ENCODE measurements at regions not wholly inside any gene's neighbourhood (a gene's known extent, or its start where the extent isn't known, plus 50 kb on each side); places are given as distances from the start of the nearest gene placed in this dataset.

DNA sequence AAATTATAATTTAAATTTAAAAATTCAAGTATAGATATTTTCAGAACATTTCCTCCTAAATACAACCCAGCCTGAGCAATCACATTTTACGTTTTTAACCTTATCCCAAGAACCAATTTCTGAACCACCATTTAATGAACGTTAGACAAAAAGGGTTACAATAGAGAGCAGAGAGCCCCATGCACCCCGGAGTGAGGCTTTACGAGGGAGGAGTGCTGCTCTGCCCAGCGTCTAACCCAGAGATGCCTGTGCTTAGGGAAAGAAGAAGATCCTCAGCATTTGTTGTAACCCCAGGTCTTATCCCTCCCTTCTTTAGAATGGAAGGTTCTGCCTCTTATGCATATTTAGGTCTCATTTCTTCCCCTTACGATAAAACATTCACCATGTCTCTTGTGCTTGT lies 169.1 kb downstream of the ICE1 start:
- ATAC-seq (no peak), DNase-seq (ENCODE audit: missing footprints) (no peak)
- intact Hi-C loops (cut with DNase I) = no loop called here

DNA sequence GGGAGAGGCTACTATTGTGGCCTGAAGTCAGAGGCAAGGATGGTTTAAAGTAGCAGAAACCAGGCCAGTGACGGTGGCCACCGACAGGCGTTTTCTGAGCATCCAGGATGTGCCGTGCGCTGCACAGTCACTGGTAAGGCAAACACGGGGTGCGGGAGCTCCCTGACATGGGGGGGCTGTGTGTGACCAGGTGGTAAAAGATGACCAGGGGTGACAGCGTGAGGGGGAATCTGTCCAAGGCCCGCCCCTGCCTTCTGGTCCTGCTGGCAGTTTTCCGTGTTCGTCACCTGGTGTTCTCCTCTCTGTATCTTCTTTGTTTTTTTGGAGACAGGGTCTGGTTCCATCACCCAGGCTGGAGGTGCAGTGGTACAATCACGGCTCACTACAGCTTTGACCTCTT lies 167.4 kb downstream of the ICE1 start:
- DNase-seq (ENCODE audit: missing footprints) (no peak), ATAC-seq (no peak)
- intact Hi-C loops (cut with DNase I) = no loop called here

DNA sequence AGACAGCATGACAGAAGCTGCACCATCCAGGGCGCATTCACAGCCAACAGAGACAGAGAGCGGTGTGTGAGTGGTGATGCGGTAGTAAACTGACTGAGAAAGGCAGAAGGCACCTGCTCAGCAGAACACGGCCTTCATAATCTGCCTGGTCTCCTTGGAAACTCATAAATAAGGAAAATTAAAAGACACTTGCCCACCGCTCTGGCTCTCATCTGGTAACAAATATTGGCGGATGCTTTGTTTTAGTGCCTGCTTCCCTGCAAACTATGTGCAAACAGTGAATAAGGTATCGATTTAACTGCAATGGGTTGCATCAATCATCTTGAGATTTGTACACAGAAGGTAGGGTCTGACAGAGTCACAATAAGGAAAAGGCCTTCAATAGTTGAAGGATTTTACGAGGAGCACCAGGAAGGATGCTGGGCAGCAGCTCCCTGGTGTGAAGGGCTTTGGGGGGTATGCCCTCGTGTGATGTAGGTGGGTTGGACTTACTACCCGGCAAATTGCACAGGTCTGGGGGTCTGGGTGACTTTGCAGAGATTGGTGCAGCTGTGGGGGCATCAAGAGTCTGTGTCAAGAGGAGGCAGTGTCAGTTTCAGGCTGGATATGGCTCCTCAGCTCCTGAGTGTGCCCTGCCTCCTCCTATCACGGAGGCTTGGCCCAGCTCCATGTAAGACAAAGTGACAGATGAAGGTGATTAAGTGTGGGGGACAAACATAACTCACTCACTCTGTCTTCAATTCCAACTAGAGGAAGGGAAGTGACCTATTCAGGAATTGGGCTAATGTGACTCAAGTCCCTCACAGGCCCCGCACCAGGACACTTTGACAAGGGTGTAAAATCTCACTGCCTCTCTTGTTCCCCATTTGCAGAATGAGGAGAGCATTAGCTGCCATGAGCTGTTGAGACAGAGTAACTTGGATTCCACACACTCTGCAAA lies 166.7 kb downstream of the ICE1 start:
- intact Hi-C loops (cut with DNase I) = no loop called here
- DNase-seq (ENCODE audit: missing footprints) (no peak), ATAC-seq (no peak)

DNA sequence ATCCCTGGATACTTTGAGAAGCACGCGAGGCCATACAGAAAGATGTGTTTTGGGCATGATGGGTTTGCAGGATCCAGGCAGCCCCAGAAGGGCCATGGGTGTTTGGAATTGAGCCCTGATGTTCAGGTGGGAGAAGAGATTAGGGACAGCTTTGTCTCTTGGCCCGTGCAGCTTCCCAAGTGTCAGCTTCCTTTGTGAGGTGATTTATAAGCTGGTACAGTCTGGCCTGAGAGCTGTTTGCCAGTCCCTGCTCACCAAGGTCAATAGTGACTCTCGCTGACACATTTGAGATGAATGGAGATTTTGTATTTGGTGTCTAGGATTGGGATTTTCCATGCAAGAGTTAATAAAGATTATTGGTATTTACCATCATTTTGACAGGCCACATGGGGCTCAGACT lies 165.9 kb downstream of the ICE1 start:
- ATAC-seq = no peak
- no peak for DNase-seq (ENCODE audit: missing footprints)
- intact Hi-C loops (cut with DNase I) = no loop called here

DNA sequence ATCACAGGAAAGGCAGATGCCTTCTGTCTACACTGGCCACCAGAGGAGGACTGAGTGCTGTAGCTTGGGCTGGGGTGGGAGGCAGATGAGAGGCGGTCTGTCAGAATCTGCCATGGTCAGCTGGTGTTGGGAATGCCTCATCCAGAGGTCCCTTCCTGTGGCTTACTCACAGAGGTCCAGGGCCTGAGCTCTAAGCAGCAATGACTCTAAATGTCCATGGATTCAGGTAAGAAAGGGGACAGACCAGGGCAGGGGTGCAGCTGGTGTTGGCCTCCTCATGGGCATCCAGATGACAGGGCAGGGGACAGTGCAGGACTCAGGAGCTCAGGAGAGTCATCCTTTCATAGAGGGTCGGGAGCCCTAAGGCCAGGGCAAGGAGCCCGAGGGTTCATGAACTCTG lies 165.0 kb downstream of the ICE1 start:
- ATAC-seq (no peak), DNase-seq (ENCODE audit: missing footprints) (no peak)
- intact Hi-C loops (cut with DNase I) = no loop called here

DNA sequence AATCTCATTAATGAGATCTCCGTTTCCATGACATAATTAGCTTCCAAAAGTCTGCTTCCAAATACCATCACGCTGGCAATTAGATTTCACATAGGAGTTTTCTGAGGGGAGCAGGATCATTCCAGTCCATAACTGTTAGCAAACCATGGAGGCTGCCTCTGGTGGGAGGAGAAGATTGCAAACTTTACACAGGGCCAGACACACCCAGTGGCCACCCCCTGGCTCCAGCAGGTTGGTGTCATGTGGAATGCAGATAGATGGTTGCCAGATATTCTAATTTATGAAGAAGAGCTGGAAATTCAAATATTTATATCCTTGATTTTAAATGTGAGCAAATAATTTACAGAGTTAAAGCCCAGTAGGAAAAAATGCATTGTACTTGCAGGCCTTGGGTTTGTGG lies 164.2 kb downstream of the ICE1 start:
- intact Hi-C loops (cut with DNase I) = no loop called here
- no peak for DNase-seq (ENCODE audit: missing footprints)
- no peak for ATAC-seq

DNA sequence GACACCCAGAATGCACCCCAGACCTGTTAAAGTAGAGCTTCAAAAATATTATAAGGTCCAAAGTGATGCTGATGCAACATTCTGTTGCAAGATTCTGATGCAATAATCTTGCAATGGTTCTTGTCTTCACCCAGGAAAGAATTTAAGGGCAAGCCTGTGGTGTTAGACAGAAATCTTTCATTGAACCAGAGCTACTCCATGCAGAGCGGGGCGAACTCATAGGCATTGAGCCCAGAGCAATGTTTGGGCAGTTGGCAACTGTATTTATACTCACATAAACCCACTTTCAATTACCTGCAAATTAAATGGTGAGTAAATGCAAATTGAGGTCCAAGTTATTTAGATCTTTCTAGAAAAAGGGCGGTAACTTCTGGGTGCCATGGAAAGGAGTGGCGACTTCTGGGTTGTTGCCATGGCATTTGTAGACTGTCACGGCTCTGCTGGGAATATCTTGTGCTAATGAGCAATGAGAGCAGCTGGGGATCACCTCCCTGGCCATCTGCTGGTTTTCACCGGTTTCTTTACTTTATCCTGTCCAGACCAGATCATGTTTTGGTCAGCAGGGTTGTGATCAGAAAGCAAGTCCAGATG lies 163.4 kb downstream of the ICE1 start:
- no peak for DNase-seq (ENCODE audit: missing footprints)
- intact Hi-C loops (cut with DNase I) = no loop called here
- no peak for ATAC-seq

DNA sequence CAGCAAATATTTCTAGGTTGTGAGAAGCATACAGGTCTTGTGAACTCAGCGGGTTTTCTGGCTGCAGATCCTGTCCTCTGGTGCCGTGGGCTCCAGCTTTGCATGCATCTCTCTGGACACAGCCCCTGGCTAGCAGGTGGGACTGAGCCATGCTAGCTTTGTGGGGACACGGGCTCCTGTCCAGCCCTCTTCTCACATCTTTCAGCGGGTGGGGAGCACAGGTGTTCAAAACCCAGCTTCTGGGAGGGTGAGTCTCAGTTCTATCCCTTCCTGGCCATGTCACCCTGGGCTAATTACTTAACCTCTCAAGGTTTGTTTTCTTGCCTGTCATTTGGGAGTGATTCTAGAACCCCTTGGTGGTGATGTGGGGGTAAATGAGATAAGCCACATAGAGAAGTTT lies 162.3 kb downstream of the ICE1 start:
- intact Hi-C loops (cut with DNase I) = no loop called here
- no peak for ATAC-seq
- DNase-seq (ENCODE audit: missing footprints) = no peak

DNA sequence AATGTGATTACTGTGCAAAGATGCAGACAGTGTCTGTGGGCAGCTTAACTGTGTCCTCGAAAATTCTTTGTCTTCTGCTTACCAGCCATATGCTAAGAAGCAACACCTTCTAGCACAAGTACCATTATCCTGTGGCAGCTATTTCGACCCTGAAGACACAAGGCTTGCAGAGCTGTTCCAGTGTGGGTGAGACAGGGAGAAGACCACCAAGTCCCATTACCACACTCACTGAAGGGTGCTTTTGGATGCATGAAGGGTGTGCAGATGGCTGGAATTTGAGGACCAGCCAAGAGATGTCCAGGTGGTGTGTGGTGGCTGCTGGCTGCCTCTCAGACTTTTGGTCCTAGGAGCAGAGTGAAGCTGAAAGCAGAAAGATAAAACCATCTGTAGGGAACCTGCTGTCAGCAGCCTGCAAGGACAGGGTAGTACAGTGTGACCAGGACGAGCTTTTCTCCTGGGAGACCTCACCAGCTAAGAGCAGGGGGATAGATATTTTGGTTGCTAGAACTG lies 161.8 kb downstream of the ICE1 start:
- intact Hi-C loops (cut with DNase I) = no loop called here
- ATAC-seq = no peak
- DNase-seq (ENCODE audit: missing footprints) = no peak

DNA sequence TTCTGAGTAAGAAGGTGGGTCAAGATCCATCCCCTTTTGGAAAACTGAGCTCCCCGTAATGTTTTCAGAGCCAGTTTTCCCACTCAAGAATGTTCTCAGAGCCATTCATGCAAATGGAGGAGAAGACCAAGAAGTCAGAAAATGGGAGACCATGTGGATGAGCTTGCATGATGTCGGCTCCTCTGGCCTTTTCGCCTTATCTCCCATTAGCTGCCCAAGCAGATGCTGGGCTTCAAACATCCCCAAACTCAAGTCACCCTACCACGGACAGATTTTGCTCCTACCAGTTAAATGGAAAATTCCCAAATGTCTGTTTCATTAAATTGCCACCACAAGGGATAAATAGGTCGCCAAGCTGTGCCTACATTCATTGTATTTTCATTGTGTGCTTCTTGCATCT lies 161.4 kb downstream of the ICE1 start:
- no peak for DNase-seq (ENCODE audit: missing footprints)
- intact Hi-C loops (cut with DNase I) = no loop called here
- ATAC-seq = no peak

DNA sequence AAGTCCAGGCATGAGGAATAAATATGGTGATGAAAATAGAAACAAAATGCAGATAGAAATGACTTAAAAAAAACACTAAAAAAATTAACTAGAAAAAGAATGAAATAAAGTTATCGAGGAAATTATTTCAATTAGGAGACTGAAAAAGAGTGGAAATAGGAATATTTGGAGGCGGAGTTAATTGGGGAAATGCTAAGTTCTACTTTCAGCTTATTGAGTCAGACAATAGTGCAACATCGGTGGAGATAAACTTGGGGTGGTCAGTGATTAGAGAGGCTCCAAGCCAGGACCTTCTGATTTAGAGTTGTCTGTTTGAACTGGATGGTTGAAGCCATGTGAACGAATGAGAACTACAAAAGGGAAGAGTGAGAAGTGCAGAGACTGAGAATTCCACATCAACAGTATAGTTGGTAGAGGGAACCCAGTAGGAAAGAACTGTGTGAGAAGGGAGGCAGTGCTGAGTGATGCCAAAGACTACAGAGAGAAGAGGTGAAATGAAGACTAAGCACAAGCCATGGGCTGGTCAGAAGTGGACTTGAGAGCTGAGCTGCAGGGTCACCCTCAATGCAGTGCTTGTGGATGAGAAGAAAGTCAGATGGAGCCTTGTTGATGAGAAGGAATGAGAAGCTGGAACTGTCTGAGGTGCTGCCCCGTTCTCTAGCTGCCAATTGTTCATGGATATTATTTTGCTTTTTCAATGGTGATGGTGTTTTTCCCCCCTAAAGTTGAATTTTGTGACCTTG lies 160.7 kb downstream of the ICE1 start:
- intact Hi-C loops (cut with DNase I) = no loop called here
- ATAC-seq (no peak), DNase-seq (ENCODE audit: missing footprints) (no peak)

DNA sequence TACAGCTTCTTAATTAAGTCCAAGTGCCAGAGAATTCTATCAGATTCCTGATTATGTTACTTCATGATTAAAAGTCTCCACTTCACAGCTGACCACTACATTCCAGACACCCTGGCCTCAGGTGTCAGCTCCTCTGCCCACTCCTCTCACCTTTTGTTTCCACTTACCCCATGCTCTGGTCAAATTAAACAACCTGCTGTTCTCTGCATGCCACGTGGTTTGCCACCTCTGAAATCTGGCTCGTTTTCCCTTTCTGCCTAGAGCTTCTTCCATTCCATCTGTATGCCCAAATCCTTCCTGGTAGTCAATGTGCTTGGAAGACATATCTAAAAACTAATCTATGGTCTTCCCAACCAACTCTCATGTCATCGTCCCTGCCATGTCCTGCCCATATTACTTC lies 158.6 kb downstream of the ICE1 start:
- ATAC-seq (no peak), DNase-seq (ENCODE audit: missing footprints) (no peak)
- intact Hi-C loops (cut with DNase I) = no loop called here

DNA sequence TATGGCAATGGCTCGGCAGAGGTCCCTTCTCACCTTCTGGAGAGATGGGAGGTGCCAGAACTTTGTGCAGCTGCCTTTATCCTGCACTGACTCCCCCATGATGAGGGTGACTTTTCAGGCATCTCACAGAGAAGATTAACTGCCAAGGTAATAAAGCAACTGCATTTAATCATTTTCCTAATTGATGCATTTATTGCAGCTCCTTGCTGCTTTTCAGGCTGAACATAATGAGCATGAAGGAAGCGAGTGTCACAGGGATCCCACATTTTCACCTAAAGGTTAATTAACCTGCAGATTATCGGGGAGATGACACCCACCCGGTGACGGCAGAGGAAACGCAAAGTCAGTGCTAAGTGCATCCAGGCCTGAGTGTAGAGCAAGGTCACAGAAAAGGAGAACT lies 154.3 kb downstream of the ICE1 start:
- intact Hi-C loops (cut with DNase I) = no loop called here
- no peak for DNase-seq (ENCODE audit: missing footprints)
- no peak for ATAC-seq

DNA sequence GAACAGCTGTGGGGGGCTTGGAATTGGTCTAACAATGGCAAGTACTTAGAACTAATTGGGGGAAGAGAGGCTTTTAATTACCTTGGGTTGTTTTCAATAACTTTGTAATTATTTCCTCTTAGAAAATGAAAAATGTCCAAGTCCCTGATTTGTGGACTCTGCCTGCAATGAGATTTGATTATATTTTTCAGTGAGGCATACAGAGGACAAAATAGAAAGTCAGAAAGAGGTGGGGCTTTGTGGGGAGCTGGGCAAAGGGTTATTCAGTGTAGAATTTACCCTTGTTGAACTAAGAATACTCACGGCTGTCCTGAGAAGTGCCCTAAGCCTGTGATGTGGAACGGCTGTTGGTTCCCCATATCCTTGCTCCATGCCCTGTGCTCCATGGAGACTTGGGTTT lies 153.0 kb downstream of the ICE1 start:
- ATAC-seq = no peak
- intact Hi-C loops (cut with DNase I) = no loop called here
- no peak for DNase-seq (ENCODE audit: missing footprints)

DNA sequence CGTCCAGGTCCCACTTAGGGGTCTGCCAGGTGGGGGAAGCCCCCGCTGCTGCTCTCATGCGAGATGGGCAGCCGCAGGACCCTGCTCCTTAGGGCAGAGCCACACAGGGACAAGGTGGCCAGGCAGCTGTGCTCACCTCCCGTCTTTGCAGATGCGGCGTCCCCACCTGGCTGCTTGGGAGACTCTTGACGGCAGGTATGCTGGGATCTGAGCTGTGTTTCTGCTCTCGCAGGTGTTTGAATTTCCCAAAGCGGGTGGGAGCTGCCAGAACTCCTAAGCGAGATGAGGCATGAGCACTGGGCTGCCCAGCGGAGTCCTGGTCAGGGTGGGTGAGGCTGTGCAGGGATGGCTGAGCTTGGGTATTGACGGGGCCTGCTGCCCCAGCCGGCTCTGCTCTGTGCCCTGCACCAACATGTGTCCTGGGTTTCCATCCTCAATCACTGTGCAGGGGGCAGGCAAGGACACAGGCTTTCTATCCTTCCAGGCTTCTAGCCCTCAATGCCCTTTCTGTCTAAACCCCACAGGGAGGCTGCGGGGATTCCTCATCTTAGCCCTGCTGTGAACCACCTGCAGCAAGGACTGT lies 151.4 kb downstream of the ICE1 start:
- intact Hi-C loops (cut with DNase I) = no loop called here
- ATAC-seq = no peak
- DNase-seq (ENCODE audit: missing footprints) = no peak

DNA sequence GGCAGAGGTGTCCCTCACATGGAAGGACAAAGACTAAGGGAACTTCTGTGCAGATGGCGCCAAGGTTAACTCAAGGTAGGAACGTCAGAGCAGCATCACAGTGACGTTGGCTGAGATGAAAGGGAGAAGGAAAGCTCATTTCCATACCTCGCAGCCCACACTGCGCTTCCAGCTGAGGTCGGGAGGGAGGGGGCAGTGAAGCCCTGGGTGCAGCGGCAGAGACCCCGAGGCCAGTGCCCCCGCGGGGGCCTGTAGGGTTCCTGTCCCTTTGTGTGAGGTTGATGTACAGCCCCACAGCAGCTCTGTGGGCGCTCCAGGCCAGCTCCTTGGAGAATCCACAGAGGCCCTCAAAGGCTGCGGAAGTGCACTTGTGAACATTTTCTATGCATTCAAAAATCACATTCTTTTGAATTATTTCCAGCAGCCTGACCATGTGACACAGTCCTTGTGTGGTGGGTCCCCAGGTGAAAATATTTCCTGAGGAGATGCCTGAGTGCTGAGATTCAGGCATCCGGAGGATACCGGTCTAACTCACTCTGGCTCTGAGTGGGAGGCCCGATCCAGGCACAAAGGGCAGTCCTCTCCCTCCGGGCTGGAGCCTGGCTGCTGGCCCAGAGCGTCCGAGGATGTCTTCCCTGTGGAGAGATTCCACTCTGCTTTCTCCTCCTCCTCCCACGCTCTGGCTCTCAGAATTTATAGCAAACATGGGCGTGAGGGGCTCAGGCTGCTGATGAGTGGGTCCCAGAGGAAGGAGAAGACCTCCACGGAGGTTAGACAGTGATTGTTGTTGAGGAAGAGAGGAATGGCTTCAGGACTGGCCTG lies 150.7 kb downstream of the ICE1 start:
- DNase-seq (ENCODE audit: missing footprints) (no peak), ATAC-seq (peak; percentile 49)
- intact Hi-C loops (cut with DNase I) = no loop called here

DNA sequence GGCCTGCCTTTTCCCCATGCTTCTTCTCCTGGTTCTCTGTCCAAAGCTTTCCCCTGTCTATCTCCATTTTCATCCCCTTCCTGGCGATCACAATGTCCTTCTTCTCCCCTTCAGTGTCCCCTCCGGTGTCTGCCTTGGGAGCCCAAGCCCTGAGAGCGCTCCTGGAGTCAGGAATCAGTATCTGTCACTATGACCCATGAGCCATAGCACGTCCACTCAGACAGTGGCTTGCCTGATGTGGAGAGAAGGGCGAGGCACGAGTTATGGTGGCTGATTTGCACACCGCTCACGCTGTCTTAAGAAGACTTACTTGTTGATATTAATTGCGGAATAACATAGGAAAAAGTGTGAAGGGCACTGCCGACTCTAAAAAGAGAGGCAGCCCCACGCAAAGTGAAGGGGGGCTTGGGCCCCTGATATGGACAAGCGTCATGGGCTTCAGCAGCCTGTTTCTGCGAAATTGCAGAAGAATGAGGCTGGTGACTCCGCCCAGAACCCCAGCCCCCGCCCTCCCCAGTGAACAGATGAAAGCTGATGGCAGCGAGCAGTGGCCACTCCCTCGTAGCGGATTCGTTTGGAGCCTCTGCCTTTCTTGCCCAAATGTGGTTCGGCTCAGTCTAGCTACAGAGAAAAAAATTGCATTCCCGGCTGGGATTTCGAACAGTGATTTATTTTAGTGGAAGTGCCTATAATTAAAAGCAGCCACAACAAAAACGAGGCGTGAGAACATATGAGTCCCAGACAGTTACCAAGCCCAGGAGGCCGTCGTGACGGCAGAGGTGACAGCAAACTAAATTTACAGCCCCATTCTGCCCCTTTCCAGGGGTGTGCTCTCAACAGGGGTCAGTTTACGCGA lies 149.8 kb downstream of the ICE1 start:
- intact Hi-C loops (cut with DNase I) = no loop called here
- DNase-seq (ENCODE audit: missing footprints) (no peak), ATAC-seq (no peak)

DNA sequence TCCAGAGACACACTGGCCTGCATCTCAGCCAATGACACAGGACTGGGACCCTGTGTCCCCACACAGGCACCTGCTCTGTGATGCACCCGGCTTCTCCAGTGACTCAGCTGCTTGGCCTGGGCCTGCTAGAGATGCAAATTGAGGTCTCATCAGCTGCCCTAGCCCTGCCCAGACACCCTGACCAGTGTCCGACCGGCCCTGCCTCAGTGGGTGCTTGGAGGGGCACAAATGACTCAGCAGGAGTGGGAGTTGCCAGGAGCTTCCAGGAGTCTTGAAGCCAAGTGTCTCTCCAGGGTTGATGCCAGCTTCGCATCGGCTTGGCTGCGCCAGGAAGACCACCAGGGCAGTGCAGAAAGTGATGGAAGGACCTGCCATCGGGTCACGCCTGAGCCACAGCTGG lies 148.2 kb downstream of the ICE1 start:
- intact Hi-C loops (cut with DNase I) = no loop called here
- DNase-seq (ENCODE audit: missing footprints) = no peak
- ATAC-seq = no peak

Data from Right ventricle myocardium inferior (tissue), 1 donor.